ENCODE measurements at regions not wholly inside any gene's neighbourhood (a gene's known extent, or its start where the extent isn't known, plus 50 kb on each side); places are given as distances from the start of the nearest gene placed in this dataset.
"Not testable (repeated sequence)": the region's sequence is repeated elsewhere in the genome, so short reads cannot be mapped to it uniquely, and the experiment has no call there.

DNA sequence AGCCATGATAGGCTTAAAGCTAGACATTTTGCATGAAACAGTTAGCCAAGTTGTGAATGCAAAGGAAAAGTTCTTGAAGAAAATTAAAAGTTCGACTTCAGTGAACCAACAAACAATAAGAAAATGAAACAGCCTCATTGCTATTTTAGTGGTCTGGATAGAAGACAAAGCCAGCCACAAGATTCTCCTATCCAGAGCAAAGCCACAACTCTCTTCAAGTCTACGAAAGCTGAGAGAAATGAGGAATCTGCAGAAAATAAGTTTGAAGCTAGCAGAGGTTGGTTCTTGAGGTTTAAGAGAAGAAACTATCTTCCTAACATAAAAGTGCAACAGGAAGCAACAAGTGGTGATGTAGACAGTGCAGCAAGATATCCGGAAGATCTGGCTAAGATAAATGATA lies 271.4 kb upstream of the GRM3 start:
- DNase-seq (ENCODE audit: low read depth), result no peak

DNA sequence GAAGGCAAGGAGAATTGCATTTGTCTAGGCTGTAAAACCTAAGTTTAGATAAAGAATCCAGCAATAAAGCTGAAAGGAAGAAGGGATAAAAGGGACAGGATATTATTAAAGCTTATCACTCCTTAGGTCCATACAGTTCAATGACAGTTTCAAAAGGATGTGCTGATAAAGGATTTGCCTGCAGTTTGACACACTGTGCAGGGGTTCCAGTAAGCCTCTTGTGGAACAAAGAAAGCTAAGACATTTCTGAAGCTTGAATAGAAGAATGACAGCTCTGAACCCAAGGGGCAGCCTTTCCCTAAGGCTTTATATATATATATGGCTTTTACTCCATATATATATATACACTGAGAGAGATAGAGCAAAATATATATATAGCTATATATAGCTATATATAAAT lies 276.8 kb upstream of the GRM3 start:
- no peak for DNase-seq (ENCODE audit: low read depth)

- DNase-seq (ENCODE audit: low read depth), result not testable (repeated sequence)
These were observed 303.3 kb upstream of the GRM3 start for GRCh38 chr7:86340407-86340806.

GRCh38 chr7:86339051-86339450 lies 304.7 kb upstream of the GRM3 start:
- no peak for DNase-seq (ENCODE audit: low read depth)

DNA sequence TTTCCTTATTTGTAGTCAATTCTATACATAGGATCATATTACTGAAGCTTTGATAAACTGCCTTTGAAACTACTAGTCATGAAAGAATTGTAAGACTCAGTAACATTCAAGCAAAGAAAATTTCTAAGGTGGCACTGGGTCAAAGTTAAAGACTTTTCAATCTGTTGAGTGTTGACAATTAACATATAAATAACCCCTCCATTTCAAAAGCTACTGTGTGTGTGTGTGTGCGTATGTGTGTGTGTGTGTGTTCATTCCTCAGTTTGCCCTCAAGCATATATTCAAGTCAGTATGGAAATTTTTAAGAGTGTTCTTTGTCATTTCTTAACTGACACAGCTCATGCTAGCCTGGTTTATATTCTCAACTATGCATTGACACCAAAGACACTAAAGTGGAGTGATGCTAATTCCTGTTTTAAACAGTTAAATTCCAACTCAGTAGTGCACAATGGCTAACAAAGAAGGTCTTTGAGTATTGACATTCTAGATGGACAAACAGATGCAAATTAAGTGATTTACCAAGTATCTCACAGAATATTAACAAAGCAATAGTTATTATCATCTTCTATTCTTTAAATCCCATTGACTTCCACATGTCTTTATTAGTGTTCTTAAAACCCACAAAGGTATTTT lies 314.8 kb upstream of the GRM3 start:
- no peak for DNase-seq (ENCODE audit: low read depth)

DNA sequence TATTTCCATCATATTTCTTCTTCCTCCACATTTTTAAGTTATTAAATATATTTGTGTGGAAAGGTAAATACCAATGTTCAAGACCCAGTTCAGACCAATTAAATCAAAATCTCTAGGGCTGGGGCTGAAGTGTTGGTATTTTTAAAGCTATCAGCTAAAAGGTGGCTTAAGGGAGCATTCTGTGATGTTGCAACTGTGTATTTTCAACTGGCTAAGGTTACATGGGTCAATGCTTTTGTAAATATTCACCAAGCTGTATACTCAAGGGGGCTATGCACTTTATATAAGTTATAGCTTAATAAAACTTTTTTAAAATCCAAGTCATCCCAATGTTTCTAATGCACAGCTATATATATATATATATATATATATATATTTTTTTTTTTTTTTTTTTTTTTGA lies 316.9 kb upstream of the GRM3 start:
- no peak for DNase-seq (ENCODE audit: low read depth)

- DNase-seq (ENCODE audit: low read depth), result no peak
These were observed 322.8 kb upstream of the GRM3 start for GRCh38 chr7:86320889-86321288.

DNA sequence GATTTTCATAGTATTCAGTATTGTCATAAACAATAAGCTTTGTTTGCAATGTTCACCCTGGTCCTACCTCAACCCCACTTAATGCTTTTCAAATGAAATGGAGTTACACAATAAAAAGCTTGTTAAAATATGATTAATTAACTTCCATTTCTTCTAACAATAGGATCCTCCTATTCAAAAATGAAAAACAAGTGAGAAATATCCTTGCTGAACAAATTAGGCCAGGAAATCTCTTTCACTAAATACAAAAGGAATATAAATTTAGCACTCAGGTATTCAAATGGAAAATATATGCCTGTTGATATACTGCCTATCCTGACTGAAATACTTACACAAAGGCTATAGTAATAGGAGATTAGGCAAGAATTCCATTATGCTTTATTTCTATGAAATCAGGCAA lies 323.4 kb upstream of the GRM3 start:
- no peak for DNase-seq (ENCODE audit: low read depth)

DNA sequence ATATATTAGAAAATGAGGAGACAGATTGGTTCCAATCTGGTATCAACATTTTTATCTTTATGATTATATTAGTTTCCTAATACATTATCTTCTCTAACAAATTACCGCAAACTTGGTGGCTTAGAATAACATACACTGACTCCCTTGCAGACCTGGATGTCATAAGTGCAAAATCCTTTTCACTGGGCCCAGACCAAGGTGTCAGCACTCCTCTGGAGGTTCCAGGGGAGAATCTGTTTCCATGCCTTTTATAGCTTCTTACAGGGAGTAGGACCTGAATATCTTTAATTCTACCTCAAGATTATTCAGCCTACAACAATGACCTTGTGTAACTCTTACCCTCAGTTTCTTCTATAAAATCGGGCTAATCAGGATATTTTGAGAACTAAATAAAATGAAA lies 329.9 kb upstream of the GRM3 start:
- no peak for DNase-seq (ENCODE audit: low read depth)

DNA sequence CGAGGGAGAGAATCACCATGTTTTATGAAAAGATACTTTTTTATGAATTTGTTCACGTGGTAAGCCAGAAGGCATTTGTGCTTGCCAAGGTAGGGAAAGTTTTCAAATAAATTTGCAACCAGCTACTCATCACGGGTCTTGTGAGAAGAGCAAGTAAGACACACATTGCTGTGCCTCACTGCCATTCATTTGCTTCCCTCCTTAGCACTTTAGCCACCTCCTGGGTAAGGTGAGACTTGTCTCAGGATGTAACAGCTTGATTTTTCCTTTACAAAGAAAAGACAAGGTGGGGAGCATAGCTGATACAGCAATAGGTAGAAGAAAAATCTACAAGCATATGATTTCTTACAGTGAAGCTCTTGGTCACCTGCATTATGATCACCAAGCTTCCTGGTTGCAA lies 342.4 kb upstream of the GRM3 start:
- DNase-seq (ENCODE audit: low read depth), result no peak

DNA sequence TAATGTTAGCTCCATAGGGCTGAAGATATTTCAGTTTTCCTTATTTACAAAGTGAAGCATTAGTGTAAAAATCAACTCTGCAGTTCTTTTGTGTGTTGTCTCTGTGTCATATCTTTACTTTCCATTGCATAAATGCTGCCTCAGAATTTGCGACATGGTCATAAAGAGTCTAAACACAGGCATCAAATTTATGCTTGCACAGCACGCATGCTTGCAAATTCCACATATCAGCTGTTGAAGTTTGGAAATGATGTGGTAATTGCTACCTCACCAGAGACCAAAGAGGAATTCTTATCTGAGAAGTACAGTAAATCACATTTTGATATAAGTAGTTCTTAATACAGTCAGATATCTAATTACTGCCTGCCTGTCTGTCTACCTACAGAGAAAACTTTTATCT lies 348.2 kb upstream of the GRM3 start:
- DNase-seq (ENCODE audit: low read depth), result no peak

GRCh38 chr7:86282014-86282682 lies 361.6 kb upstream of the GRM3 start:
- no peak for DNase-seq (ENCODE audit: low read depth)

DNA sequence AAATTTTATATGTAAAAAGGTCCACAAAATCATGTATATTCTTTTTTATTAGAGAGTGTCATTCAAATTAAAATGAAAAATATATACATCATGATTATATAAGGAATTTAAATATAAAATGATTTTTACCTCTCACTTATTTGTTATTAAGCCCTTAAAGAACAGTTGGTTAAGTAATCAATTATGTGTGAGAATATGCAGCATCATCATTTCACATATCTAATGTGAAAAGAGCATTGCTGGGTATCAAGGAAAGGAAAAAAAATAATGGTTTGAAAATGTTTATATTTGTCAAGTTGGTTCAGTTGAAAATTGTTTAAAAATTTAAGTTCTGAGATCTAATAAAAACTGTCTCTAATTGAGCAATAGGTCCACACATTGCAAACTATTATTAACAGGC lies 363.6 kb upstream of the GRM3 start:
- DNase-seq (ENCODE audit: low read depth), result no peak

GRCh38 chr7:86262781-86263180 lies 380.9 kb upstream of the GRM3 start:
- no peak for DNase-seq (ENCODE audit: low read depth)

GRCh38 chr7:86257894-86258293 lies 385.8 kb upstream of the GRM3 start:
- no peak for DNase-seq (ENCODE audit: low read depth)

GRCh38 chr7:86252406-86252805 lies 391.3 kb upstream of the GRM3 start:
- no peak for DNase-seq (ENCODE audit: low read depth)

GRCh38 chr7:86248977-86249376 lies 394.7 kb upstream of the GRM3 start:
- DNase-seq (ENCODE audit: low read depth), result no peak

DNA sequence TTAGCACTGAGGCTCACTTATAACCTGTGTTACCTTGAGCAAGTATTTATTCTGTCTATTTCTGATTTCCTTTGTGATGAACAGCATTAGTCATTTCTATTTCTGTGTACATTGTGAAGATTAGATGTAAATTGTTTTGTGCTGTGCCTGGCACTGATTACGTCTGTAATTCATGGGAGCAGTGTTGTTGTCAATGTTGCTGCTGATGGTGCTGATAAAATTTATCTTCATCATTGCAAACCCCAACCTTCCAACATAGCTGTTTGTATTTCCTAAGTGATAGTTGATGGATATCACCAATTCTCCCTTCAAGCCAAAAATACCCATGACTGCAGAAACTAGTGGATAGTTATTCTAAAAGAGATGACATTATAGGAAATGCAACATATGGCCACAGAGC lies 400.5 kb upstream of the GRM3 start:
- DNase-seq (ENCODE audit: low read depth), result no peak

- no peak for DNase-seq (ENCODE audit: low read depth)
These were observed 417.5 kb upstream of the GRM3 start for GRCh38 chr7:86226191-86226590.

DNA sequence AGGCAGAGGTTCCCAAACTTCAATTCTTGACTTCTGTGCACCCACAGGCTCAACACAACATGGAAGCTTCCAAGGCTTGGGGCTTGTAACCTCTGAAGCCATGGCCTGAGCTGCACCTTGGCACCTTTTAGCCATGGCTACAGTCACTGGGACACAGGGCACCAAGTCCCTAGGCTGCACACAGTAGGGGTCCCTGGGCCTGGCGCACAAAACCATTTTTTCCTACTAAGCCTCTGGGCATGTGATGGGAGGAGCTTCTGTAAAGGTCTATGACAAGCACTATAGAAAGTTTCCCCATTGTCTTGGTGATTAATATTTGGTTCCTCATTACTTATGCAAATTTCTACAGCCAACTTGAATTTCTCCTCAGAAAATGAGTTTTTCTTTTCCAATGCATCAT lies 420.9 kb upstream of the GRM3 start:
- DNase-seq (ENCODE audit: low read depth), result no peak

- no peak for DNase-seq (ENCODE audit: low read depth)
These were observed 429.0 kb upstream of the GRM3 start for GRCh38 chr7:86214734-86215133.

GRCh38 chr7:86212976-86213375 lies 430.7 kb upstream of the GRM3 start:
- no peak for DNase-seq (ENCODE audit: low read depth)

GRCh38 chr7:86209036-86209435 lies 434.7 kb upstream of the GRM3 start:
- no peak for DNase-seq (ENCODE audit: low read depth)

DNA sequence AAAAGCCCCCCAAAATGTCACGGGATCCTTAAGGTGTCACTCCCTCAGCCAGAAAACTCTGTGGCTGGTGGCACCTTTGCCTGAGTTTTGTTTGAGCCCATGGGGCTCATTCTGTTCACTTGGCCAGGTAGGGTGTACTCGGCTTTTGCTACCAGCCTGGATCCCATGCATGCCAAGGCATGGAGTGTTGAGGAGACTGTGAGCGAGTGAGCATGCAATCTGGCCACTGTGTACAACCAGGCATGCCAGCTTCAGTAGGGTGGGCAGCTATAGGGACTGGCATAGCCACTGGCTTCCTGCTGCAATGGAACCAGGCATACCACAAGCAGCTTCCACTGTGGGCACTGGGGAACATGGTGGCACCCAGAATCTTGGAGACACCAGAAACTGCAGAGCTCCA lies 436.0 kb upstream of the GRM3 start:
- no peak for DNase-seq (ENCODE audit: low read depth)

Measured in fibroblast of gingiva (primary cell).